HepG2 (cell line): ENCODE measurements at regions not wholly inside any gene's neighbourhood (a gene's known extent, or its start where the extent isn't known, plus 50 kb on each side); places are given as distances from the start of the nearest gene placed in this dataset.

Source experiments
- ATAC-seq: fragments of 200-7000 bp; cut with Tn5 transposase; 3 replicates; pipeline ENCODE4 v1.9.1; 2020; ENCODE audit warnings: mild to moderate bottlenecking, moderate library complexity
- BruUV-seq: library from RNA; stranded (reverse); fragments of 400-500 nt; replicated peaks from 2 replicates; lab custom pipeline; 2021; lab: Mats Ljungman, UMichigan
- CTCF ChIA-PET: fragments of 300-600 bp; formaldehyde crosslinking; extraction: SDS; loops from one replicate; lab custom pipeline; 2021; ENCODE audit warnings: low total read pairs, inconsistent platforms, low intra/inter-chr PET ratio; lab: Yijun Ruan, JAX
- POLR2A ChIA-PET: fragments of 350-600 bp; sonication (Branson Sonifier 250); formaldehyde crosslinking; loops from one replicate; lab custom pipeline; 2020; ENCODE audit warnings: antibody characterized with exemption, inconsistent platforms; lab: Yijun Ruan, JAX
- DNase-seq: peaks from one replicate; pipeline ENCODE4 v3.0.0-alpha.2; 2015; ENCODE audit warnings: low spot score
- FAIRE-seq: peaks from 3 replicates; lab custom pipeline; 2011; peaks lifted over from hg19 to GRCh38; lab: Jason Lieb, UNC
- H2AFZ ChIP-seq: one replicate; pipeline ENCODE4 v1.6.1; 2011; ENCODE audit warnings: low read length, inconsistent platforms
- H3K27ac ChIP-seq: fragments of 300-600 bp; 3 replicates; pipeline ENCODE4 v1.8.0; 2011; ENCODE audit warnings: mixed run types, mild to moderate bottlenecking, mixed read lengths, low read length, inconsistent platforms; ENCODE audit not compliant: insufficient read depth; ENCODE audit errors: extremely low read length
- H3K27me3 ChIP-seq, 2 experiments: fragments of 200-600 bp in 1 of 2; 2 replicates in 1 of 2; 3 replicates in 1 of 2; pipeline versions ENCODE4 v1.6.0 to v1.8.0; 2011; ENCODE audit warnings: low read length in 2 of 2, mild to moderate bottlenecking in 2 of 2, moderate library complexity in 2 of 2, inconsistent platforms in 1 of 2; ENCODE audit not compliant: insufficient read depth in 2 of 2, control insufficient read depth in 1 of 2
- H3K36me3 ChIP-seq, 2 experiments: fragments of 200-600 bp in 1 of 2; replicated peaks in 1 of 2; 2 replicates in 1 of 2; 3 replicates in 1 of 2; pipeline versions ENCODE4 v1.5.1 to v1.8.0; 2011; ENCODE audit warnings: low read length in 2 of 2, inconsistent platforms in 1 of 2; ENCODE audit not compliant: insufficient read depth in 2 of 2, control insufficient read depth in 1 of 2
- H3K4me1 ChIP-seq: 2 replicates; pipeline ENCODE4 v1.5.1; 2012; ENCODE audit warnings: low read length, inconsistent platforms; ENCODE audit not compliant: insufficient read depth
- H3K4me2 ChIP-seq: 2 replicates; pipeline ENCODE4 v1.6.0; 2011; ENCODE audit warnings: low read depth, low read length, inconsistent platforms
- H3K4me3 ChIP-seq, 3 experiments: fragments of 200-600 bp in 1 of 3; sonication (generic), shearing (Covaris generic) in 1 of 3; replicated peaks in 1 of 3; 2 replicates each; pipeline ENCODE4 v1.5.1; 2011 to 2016; ENCODE audit warnings: low read length in 3 of 3, inconsistent platforms in 2 of 3, low read depth in 2 of 3, mild to moderate bottlenecking in 2 of 3, control low read depth in 1 of 3, mixed read lengths in 1 of 3; ENCODE audit not compliant: insufficient read depth in 1 of 3
- H3K79me2 ChIP-seq: one replicate; pipeline ENCODE4 v1.6.1; 2011; ENCODE audit warnings: low read length, inconsistent platforms; ENCODE audit not compliant: insufficient read depth
- H3K9ac ChIP-seq: 2 replicates; pipeline ENCODE4 v1.6.0; 2011; ENCODE audit warnings: mild to moderate bottlenecking, low read depth, low read length, inconsistent platforms; ENCODE audit not compliant: insufficient read depth
- H3K9me3 ChIP-seq: 2 replicates; pipeline ENCODE4 v1.5.1; 2012; ENCODE audit warnings: mild to moderate bottlenecking, low read length
- H4K20me1 ChIP-seq: 2 replicates; pipeline ENCODE4 v1.6.0; 2011; ENCODE audit warnings: inconsistent platforms, mild to moderate bottlenecking, low read length, moderate library complexity; ENCODE audit not compliant: insufficient read depth
- ARID2 ChIP-seq: sonication (generic); formaldehyde crosslinking; IDR thresholded peaks from 2 replicates; pipeline ENCODE4 v1.8.1; 2022; ENCODE audit warnings: mild to moderate bottlenecking, missing genetic modification reagents, borderline replicate concordance
- HNF1B ChIP-seq: sonication (generic); formaldehyde crosslinking; IDR thresholded peaks from 2 replicates; pipeline ENCODE4 v1.5.1; 2020; ENCODE audit warnings: mild to moderate bottlenecking, moderate library complexity, missing genetic modification reagents
- KAT8 ChIP-seq: IDR thresholded peaks from 2 replicates; pipeline ENCODE4 v1.6.1; 2016; ENCODE audit warnings: missing genetic modification reagents, missing compliant biosample characterization
- MATR3 ChIP-seq: sonication (generic); formaldehyde crosslinking; IDR thresholded peaks from 2 replicates; pipeline ENCODE4 v1.4.0; 2020; ENCODE audit warnings: missing genetic modification reagents
- MXD1 ChIP-seq: sonication (generic); formaldehyde crosslinking; IDR thresholded peaks from 2 replicates; pipeline ENCODE4 v1.4.0; 2020; ENCODE audit warnings: mild to moderate bottlenecking, missing genetic modification reagents
- NCOA1 ChIP-seq: sonication (generic); formaldehyde crosslinking; IDR thresholded peaks from 2 replicates; pipeline ENCODE4 v1.9.0; 2021; ENCODE audit warnings: missing genetic modification reagents
- NRL ChIP-seq: sonication (generic); formaldehyde crosslinking; IDR thresholded peaks from 2 replicates; pipeline ENCODE4 v1.5.0; 2020; ENCODE audit warnings: missing genetic modification reagents, mild to moderate bottlenecking, moderate library complexity, borderline replicate concordance
- SRSF1 ChIP-seq: fragments of 200-400 bp; formaldehyde crosslinking; optimal IDR thresholded peaks from 2 replicates; pipeline ENCODE3; 2017; ENCODE audit warnings: mild to moderate bottlenecking, low read depth, low read length, moderate library complexity
- YY1 ChIP-seq: IDR thresholded peaks from 2 replicates; pipeline ENCODE4 v1.6.1; 2011; ENCODE audit warnings: low read length, low read depth, moderate library complexity, mild to moderate bottlenecking; ENCODE audit not compliant: insufficient read depth, insufficient replicate concordance
- ZFP36 ChIP-seq: fragments of 150-350 bp; IDR thresholded peaks from 2 replicates; pipeline ENCODE4 v1.6.1; 2018; ENCODE audit warnings: borderline replicate concordance, low read length, low read depth; ENCODE audit not compliant: partially characterized antibody
- ZFP62 ChIP-seq: sonication (generic); formaldehyde crosslinking; IDR thresholded peaks from 2 replicates; pipeline ENCODE4 v1.4.0; 2020; ENCODE audit warnings: missing genetic modification reagents
- ZNF136 ChIP-seq: sonication (generic); formaldehyde crosslinking; IDR thresholded peaks from 2 replicates; pipeline ENCODE4 v1.8.1; 2022; ENCODE audit warnings: low read depth, mild to moderate bottlenecking, moderate library complexity, missing genetic modification reagents
- ZNF800 ChIP-seq: sonication (generic); formaldehyde crosslinking; IDR thresholded peaks from 2 replicates; pipeline ENCODE4 v1.4.0; 2020; ENCODE audit warnings: missing genetic modification reagents
- ZNF850 ChIP-seq: sonication (generic); formaldehyde crosslinking; conservative IDR thresholded peaks from 2 replicates; pipeline ENCODE4 v1.9.0; 2021; ENCODE audit warnings: mild to moderate bottlenecking, missing genetic modification reagents
- WGBS: methylation state at CpG from one replicate; pipeline ENCODE4 v1.1.6; 2017; ENCODE audit warnings: low lambda C conversion rate; 5-methylcytosine and 5-hydroxymethylcytosine counted together
- in situ Hi-C: cut with HindIII; loops from 2 replicates; pipeline ENCODE4 v1.10.0; 2017; ENCODE audit warnings: low pct_unique_long_range_greater_than_20kb; ENCODE audit not compliant: extremely low pct_ligation_motif_present
- intact Hi-C: fragments of 100-400 bp; cut with micrococcal nuclease; formaldehyde crosslinking; loops from one replicate; pipeline ENCODE4 v1.10.0; 2022; ENCODE audit not compliant: unreplicated experiment

- DNase-seq: no peak
- Histone ChIP-seq H3K4me3 (no peak overlapping the region), H2AFZ (no peak overlapping the region), H3K27me3 (no peaks in the 10 kb centered on the region), H4K20me1 (no peaks in the 10 kb centered on the region), H3K9ac (no peak overlapping the region), H3K4me1 (no peaks in the 10 kb centered on the region), H3K27ac (no peak overlapping the region), H3K4me2 (no peak overlapping the region), H3K36me3 (no peaks in the 10 kb centered on the region), H3K79me2 (no peaks in the 10 kb centered on the region), H3K9me3 (no peaks in the 10 kb centered on the region)
- ChIA-PET POLR2A (no interaction called here), CTCF (no interaction called here)
- TF ChIP-seq MXD1 (CRISPR knock-in tag): no peak
- TF ChIP-seq KAT8 (CRISPR knock-in tag): no peak
- no peak for TF ChIP-seq ZFP36
- TF ChIP-seq YY1: no peak
- no peak for TF ChIP-seq ZFP62 (CRISPR knock-in tag)
- TF ChIP-seq HNF1B (CRISPR knock-in tag): no peak
- TF ChIP-seq ARID2 (CRISPR knock-in tag): no peak
- no peak for TF ChIP-seq NCOA1 (CRISPR knock-in tag)
- no peak for TF ChIP-seq SRSF1
- TF ChIP-seq NRL (CRISPR knock-in tag): no peak
- TF ChIP-seq MATR3 (CRISPR knock-in tag): no peak
- no peak for TF ChIP-seq ZNF136 (CRISPR knock-in tag)
- TF ChIP-seq ZNF800 (CRISPR knock-in tag): no peak
- no peak for TF ChIP-seq ZNF850 (CRISPR knock-in tag)
- in situ Hi-C loops (loop anchor here (10.0 kb wide), 1 partner anchor 819 kb away; no protein-coding TSS in a partner anchor), intact Hi-C loops (loop anchor here (2.0 kb wide), 1 partner anchor 823 kb away; no protein-coding TSS in a partner anchor)
- WGBS: 2% methylated on average over 4 of the region's 5 CpGs
- no peak for FAIRE-seq
- BruUV-seq: no TSS peak
- no peak for ATAC-seq
These were observed 781.5 kb upstream of the POM121L12 start for GRCh38 chr7:52253953-52254352.
